GM23338 (cell line): ENCODE measurements at regions not wholly inside any gene's neighbourhood (a gene's known extent, or its start where the extent isn't known, plus 50 kb on each side); places are given as distances from the start of the nearest gene placed in this dataset.

Source experiments
- ATAC-seq: fragments of 200-7000 bp; cut with Tn5 transposase; 3 replicates; pipeline ENCODE4 v1.9.1; 2020
- DNase-seq: peaks from one replicate; pipeline ENCODE4 v3.0.0-alpha.2; 2015; ENCODE audit warnings: low spot score
- H2AFZ ChIP-seq: fragments of 200-600 bp; sonication (generic); 2 replicates; pipeline ENCODE4 v1.8.0; 2016; ENCODE audit warnings: antibody characterized with exemption, mild to moderate bottlenecking, moderate library complexity
- H3F3A ChIP-seq: fragments of 200-600 bp; sonication (generic); replicated peaks from 2 replicates; pipeline ENCODE4 v1.8.0; 2017; ENCODE audit warnings: antibody characterized with exemption, mixed run types, low read depth
- H3K27ac ChIP-seq: fragments of 200-600 bp; sonication (generic); 2 replicates; pipeline ENCODE4 v1.6.1; 2016; ENCODE audit warnings: low read depth
- H3K27me3 ChIP-seq: fragments of 200-600 bp; sonication (generic); 2 replicates; pipeline ENCODE4 v1.8.0; 2016; ENCODE audit warnings: mild to moderate bottlenecking, mixed run types, moderate library complexity; ENCODE audit not compliant: insufficient read depth
- H3K36me3 ChIP-seq: fragments of 200-600 bp; sonication (generic); 2 replicates; pipeline ENCODE4 v1.8.0; 2016; ENCODE audit warnings: mild to moderate bottlenecking; ENCODE audit not compliant: insufficient read depth
- H3K4me1 ChIP-seq: fragments of 200-600 bp; sonication (generic); 2 replicates; pipeline ENCODE4 v1.8.0; 2016; ENCODE audit warnings: mild to moderate bottlenecking, moderate library complexity; ENCODE audit not compliant: insufficient read depth
- H3K4me2 ChIP-seq: fragments of 200-600 bp; sonication (generic); 2 replicates; pipeline ENCODE4 v1.7.1; 2017; ENCODE audit warnings: mixed run types
- H3K4me3 ChIP-seq: fragments of 200-600 bp; sonication (generic); 2 replicates; pipeline ENCODE4 v1.6.1; 2016; ENCODE audit warnings: mixed run types
- H3K79me2 ChIP-seq: fragments of 200-600 bp; sonication (generic); replicated peaks from 2 replicates; pipeline ENCODE4 v1.8.0; 2017; ENCODE audit warnings: mild to moderate bottlenecking; ENCODE audit not compliant: insufficient read depth
- H3K9me2 ChIP-seq: fragments of 200-600 bp; sonication (generic); 2 replicates; pipeline ENCODE4 v1.8.0; 2017; ENCODE audit not compliant: insufficient read depth
- H4K20me1 ChIP-seq: fragments of 200-600 bp; sonication (generic); replicated peaks from 2 replicates; pipeline ENCODE4 v1.8.0; 2017; ENCODE audit warnings: mild to moderate bottlenecking; ENCODE audit not compliant: insufficient read depth
- H3K27ac Mint-ChIP-seq: 2 replicates; pipeline ENCODE4 v1.8.0; 2020; ENCODE audit warnings: inconsistent platforms, mild to moderate bottlenecking, moderate library complexity, mixed read lengths
- H3K27me3 Mint-ChIP-seq: 3 replicates; pipeline ENCODE4 v1.8.0; 2022; ENCODE audit warnings: low read depth, mild to moderate bottlenecking, moderate library complexity, mixed read lengths, inconsistent platforms; ENCODE audit not compliant: insufficient read depth, poor library complexity
- H3K36me3 Mint-ChIP-seq: 3 replicates; pipeline ENCODE4 v1.8.0; 2021; ENCODE audit warnings: low read depth, mild to moderate bottlenecking, inconsistent platforms, moderate library complexity, mixed read lengths
- H3K4me1 Mint-ChIP-seq: 3 replicates; pipeline ENCODE4 v1.8.0; 2020; ENCODE audit warnings: mild to moderate bottlenecking, inconsistent platforms, mixed read lengths
- H3K4me3 Mint-ChIP-seq: 3 replicates; pipeline ENCODE4 v1.8.0; 2021; ENCODE audit warnings: moderate library complexity, mild to moderate bottlenecking, inconsistent platforms, mixed read lengths
- H3K9me3 Mint-ChIP-seq: 3 replicates; pipeline ENCODE4 v1.8.0; 2020; ENCODE audit warnings: moderate library complexity, mild to moderate bottlenecking, inconsistent platforms, mixed read lengths
- CTCF ChIP-seq, 2 experiments: fragments of 200-600 bp in 1 of 2; sonication (generic) in 1 of 2; conservative IDR thresholded peaks; 2 replicates each; pipeline versions ENCODE4 v1.5.1 to v1.6.1; 2016 to 2017; ENCODE audit warnings: antibody characterized with exemption in 2 of 2, low read depth in 2 of 2, mild to moderate bottlenecking in 2 of 2, moderate library complexity in 1 of 2
- EZH2 ChIP-seq: fragments of 200-600 bp; sonication (generic); IDR thresholded peaks from one replicate; pipeline ENCODE4 v1.8.0; 2017; ENCODE audit warnings: antibody characterized with exemption, mild to moderate bottlenecking, low read depth; ENCODE audit not compliant: unreplicated experiment
- ZNF114 ChIP-seq: fragments of 250-450 bp; sonication (Bioruptor Pico); IDR thresholded peaks from 2 replicates; pipeline ENCODE4 v1.5.0; 2020; ENCODE audit warnings: mild to moderate bottlenecking, moderate library complexity
- ZNF331 ChIP-seq: fragments of 250-450 bp; sonication (Bioruptor Pico); IDR thresholded peaks from 2 replicates; pipeline ENCODE4 v1.5.0; 2020; ENCODE audit warnings: low read depth, mild to moderate bottlenecking, moderate library complexity
- ZNF462 ChIP-seq: fragments of 250-450 bp; sonication (Bioruptor Pico); IDR thresholded peaks from 2 replicates; pipeline ENCODE4 v1.5.0; 2020; ENCODE audit warnings: mild to moderate bottlenecking, moderate library complexity
- TF ChIP-seq, protein P1 (sequence below): IDR thresholded peaks from 2 replicates; pipeline ENCODE4 v1.6.1; 2016; ENCODE audit warnings: antibody characterized with exemption

GRCh38 chr17:6913608-6914443, 82.0 kb upstream of the ALOX12 start:
- Histone ChIP-seq H2AFZ (no peak overlapping the region), H3K27me3 (no peaks in the 10 kb centered on the region), H4K20me1 (no peaks in the 10 kb centered on the region; the same call in 1 of the 2 replicates), H3K4me3 (no peak overlapping the region), H3F3A (no peaks in the 10 kb centered on the region), H3K9me2 (no peaks in the 10 kb centered on the region), H3K79me2 (no peaks in the 10 kb centered on the region), H3K4me2 (0 out of 2 replicates have a peak overlapping the region, but pooled peaks have one; percentile 38), H3K27ac (no peak overlapping the region), H3K4me1 (no peaks in the 10 kb centered on the region), H3K36me3 (no peaks in the 10 kb centered on the region)
- DNase-seq (peak; percentile 78), ATAC-seq (peak; percentile 59)
- peak; percentile 69 to 82 for TF ChIP-seq CTCF (conservative IDR thresholded peaks at IDR 0.05; ENCODE audit: low read depth in 2 of 2)
- no peak for TF ChIP-seq EZH2
- no peak for TF ChIP-seq ZNF114 (CRISPR knock-in tag)
- no peak overlapping the region for H3K27ac Mint-ChIP-seq
- peak overlapping the region; percentile 10; the same call in 1 of the 3 replicates for H3K4me3 Mint-ChIP-seq
- peaks cover 73% of the 10 kb centered on the region for H3K36me3 Mint-ChIP-seq
- H3K4me1 Mint-ChIP-seq: no peaks in the 10 kb centered on the region; the same call in 2 of the 3 replicates
- H3K27me3 Mint-ChIP-seq: peaks cover 21% of the 10 kb centered on the region
- H3K9me3 Mint-ChIP-seq: peaks cover 75% of the 10 kb centered on the region

DNA sequence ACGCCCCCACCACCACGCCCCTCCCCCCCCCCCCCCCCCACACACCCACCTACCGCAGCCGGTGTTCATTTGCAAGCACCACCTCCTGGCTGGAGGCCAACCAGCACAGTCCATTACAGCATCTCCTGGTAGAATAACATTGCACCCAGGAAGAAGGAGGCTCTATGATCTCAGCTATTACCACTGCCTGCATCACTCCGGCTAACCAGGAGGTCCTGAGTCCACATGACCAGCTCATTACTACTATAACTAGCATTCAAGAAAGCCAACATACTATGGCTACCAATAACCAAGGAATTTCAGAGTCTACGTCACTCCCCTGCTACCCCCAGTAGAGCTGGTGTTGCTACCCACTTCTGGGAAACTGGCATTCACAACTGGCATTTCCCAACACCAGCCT, 81.1 kb upstream of the ALOX12 start:
- TF ChIP-seq ZNF331 (CRISPR knock-in tag) (no peak), ZNF462 (CRISPR knock-in tag) (no peak)
- TF ChIP-seq, protein P1, sequence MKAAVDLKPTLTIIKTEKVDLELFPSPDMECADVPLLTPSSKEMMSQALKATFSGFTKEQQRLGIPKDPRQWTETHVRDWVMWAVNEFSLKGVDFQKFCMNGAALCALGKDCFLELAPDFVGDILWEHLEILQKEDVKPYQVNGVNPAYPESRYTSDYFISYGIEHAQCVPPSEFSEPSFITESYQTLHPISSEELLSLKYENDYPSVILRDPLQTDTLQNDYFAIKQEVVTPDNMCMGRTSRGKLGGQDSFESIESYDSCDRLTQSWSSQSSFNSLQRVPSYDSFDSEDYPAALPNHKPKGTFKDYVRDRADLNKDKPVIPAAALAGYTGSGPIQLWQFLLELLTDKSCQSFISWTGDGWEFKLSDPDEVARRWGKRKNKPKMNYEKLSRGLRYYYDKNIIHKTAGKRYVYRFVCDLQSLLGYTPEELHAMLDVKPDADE: no peak
- Histone ChIP-seq H4K20me1 (no peaks in the 10 kb centered on the region; the same call in 1 of the 2 replicates), H3K27me3 (no peaks in the 10 kb centered on the region), H3K27ac (no peak overlapping the region), H3K9me2 (no peaks in the 10 kb centered on the region), H3K4me1 (no peaks in the 10 kb centered on the region), H3F3A (no peaks in the 10 kb centered on the region), H3K4me3 (no peak overlapping the region), H2AFZ (no peak overlapping the region), H3K79me2 (no peaks in the 10 kb centered on the region), H3K36me3 (no peaks in the 10 kb centered on the region), H3K4me2 (no peak overlapping the region)
- Mint-ChIP-seq H3K4me3 (no peak overlapping the region), H3K9me3 (peaks cover 73% of the 10 kb centered on the region), H3K27me3 (peaks cover 21% of the 10 kb centered on the region), H3K36me3 (peaks cover 68% of the 10 kb centered on the region), H3K27ac (no peak overlapping the region), H3K4me1 (no peaks in the 10 kb centered on the region; the same call in 2 of the 3 replicates)
- ATAC-seq (no peak), DNase-seq (no peak)
